RWPE1 (cell line): ENCODE measurements at regions not wholly inside any gene's neighbourhood (a gene's known extent, or its start where the extent isn't known, plus 50 kb on each side); places are given as distances from the start of the nearest gene placed in this dataset.

Experiments
- CTCF ChIA-PET: fragments of 350-600 bp; sonication (Branson Sonifier 250); formaldehyde crosslinking; extraction: SDS; loops from one replicate; lab custom pipeline; 2021; lab: Yijun Ruan, JAX
- POLR2A ChIA-PET: fragments of 400-600 bp; formaldehyde crosslinking; extraction: SDS; loops from one replicate; lab custom pipeline; 2020; ENCODE audit warnings: antibody characterized with exemption; ENCODE audit not compliant: low non-redundant PET; lab: Yijun Ruan, JAX
- DNase-seq: peaks from one replicate; pipeline ENCODE4 v3.0.0; 2012; ENCODE audit warnings: low spot score
- H3K27ac ChIP-seq: fragments of 450-650 bp; 2 replicates; pipeline ENCODE4 v1.5.1; 2017
- TF ChIP-seq, protein P1 (sequence below): fragments of 450-650 bp; conservative IDR thresholded peaks from 2 replicates; pipeline ENCODE4 v1.5.1; 2017; ENCODE audit warnings: low read depth, mild to moderate bottlenecking

DNA sequence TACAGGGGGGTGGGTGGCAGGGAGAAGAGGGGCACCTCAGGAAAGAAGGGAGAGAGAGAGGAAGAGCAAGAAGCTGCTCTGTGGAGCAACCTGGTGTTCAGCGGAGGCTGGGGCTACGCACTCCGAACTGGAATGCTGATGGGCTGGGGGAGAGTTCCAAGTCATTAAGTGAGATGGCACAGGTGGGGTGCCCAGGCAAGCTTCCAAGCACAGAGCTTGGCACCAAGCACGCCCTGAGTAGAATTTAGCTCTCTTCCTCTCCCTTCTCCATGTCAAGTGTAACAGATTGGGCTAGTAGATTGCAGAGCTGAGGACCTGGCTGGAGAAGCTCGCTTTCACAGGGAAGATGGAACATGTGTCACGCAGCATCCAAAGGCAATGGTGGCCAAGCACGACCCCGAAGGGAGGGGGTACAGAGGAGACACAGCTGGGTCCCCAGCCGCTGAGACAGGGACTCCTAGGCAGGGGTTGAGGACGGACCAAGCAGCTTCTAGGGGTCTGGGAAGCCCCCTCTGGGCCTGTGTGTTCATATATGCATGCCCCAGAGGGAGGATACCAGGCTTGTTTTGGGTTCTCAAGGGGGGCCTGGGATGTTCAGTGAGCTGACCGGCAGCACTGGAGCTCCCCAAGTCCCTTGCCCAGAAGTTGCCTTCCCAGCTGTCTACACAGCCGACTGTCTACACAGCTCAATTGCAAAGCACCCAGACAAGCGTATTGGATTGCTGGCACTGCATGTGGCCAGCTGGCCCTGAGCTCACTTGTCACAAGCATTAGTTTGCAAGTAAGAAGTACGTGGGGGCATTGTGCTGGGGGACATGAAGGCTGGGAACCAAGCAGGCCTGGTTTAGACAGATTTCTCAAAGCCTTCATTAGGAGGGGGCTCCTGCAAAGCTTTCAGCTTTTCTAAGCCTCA is 247.8 kb downstream of the ENGASE start:
- no peak overlapping the region for H3K27ac ChIP-seq
- ChIA-PET CTCF (no interaction called here), POLR2A (no interaction called here)
- TF ChIP-seq, protein P1, sequence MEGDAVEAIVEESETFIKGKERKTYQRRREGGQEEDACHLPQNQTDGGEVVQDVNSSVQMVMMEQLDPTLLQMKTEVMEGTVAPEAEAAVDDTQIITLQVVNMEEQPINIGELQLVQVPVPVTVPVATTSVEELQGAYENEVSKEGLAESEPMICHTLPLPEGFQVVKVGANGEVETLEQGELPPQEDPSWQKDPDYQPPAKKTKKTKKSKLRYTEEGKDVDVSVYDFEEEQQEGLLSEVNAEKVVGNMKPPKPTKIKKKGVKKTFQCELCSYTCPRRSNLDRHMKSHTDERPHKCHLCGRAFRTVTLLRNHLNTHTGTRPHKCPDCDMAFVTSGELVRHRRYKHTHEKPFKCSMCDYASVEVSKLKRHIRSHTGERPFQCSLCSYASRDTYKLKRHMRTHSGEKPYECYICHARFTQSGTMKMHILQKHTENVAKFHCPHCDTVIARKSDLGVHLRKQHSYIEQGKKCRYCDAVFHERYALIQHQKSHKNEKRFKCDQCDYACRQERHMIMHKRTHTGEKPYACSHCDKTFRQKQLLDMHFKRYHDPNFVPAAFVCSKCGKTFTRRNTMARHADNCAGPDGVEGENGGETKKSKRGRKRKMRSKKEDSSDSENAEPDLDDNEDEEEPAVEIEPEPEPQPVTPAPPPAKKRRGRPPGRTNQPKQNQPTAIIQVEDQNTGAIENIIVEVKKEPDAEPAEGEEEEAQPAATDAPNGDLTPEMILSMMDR, result no peak
- no peak for DNase-seq

DNA sequence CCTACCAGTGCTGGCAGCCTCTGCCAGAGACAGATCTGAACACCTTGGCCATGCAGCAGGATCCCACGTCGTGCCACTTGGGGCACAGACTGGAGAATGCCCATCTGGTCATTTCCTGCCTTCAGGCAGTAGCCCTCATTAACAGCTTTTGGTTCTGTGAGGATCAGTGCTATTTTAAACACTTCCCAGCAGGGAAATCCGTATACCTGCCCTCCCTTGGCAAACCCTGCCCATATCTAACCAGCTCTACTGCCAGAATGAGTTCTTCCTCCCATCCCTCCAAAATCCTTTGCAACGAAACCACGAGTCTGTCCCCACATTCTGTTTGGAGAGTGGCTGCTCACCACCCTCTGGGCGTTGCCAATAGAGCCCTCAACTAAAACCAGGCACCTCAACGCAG is 245.7 kb downstream of the ENGASE start:
- POLR2A ChIA-PET, result no interaction called here
- DNase-seq, result no peak
- CTCF ChIA-PET, result no interaction called here

DNA sequence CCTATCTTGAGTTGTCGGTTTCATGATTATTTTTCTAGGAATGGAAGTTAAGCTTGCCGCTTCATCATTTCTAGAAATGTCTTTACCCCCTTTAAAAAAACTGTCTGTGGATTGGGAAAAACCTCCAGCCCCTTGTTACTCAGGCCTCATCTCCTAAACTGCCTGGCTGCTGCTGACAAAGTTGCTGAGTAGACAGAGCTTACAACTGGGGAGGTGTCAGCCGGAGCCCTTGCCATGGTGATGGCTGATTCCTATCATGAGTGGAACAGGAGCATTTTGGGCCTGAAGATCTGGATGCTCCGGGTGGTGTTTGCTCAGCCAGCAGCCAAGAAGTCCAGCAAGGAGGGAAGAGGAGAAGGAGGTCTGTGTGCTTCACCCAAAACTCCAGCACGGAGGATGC is 243.3 kb downstream of the ENGASE start:
- TF ChIP-seq, protein P1, result no peak

More for the DNA sequence above, 245.7 kb downstream of the ENGASE start:
- no peak overlapping the region for H3K27ac ChIP-seq
- TF ChIP-seq, protein P1, result no peak

DNA sequence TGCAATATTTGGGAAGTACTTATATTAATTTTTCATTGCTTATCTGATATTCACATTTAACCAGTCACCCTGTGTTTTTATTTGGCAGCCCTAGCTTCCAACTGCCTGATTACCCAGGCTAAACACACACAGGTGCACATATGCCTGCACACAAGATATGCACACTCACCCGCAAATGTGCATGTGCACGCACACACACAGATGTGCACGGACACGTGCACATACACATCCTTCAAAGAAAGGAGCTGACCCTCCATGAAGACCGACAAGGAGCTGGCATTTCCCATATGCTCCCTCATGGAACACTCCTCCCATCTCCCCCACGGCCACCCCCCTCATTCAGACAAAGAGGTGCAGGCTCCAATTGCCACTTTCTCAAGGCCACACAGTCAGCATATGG is 242.2 kb downstream of the ENGASE start:
- ChIA-PET POLR2A (no interaction called here), CTCF (no interaction called here)
- no peak overlapping the region for H3K27ac ChIP-seq
- TF ChIP-seq, protein P1, result no peak
- DNase-seq, result no peak

More for the DNA sequence above, 243.3 kb downstream of the ENGASE start:
- CTCF ChIA-PET, result interaction anchor here (0.6 kb wide), 1 partner anchor 15 kb away, joined by 3 read pairs; no protein-coding TSS in a partner anchor
- H3K27ac ChIP-seq, result no peak overlapping the region
- no peak for DNase-seq
- POLR2A ChIA-PET, result no interaction called here

DNA sequence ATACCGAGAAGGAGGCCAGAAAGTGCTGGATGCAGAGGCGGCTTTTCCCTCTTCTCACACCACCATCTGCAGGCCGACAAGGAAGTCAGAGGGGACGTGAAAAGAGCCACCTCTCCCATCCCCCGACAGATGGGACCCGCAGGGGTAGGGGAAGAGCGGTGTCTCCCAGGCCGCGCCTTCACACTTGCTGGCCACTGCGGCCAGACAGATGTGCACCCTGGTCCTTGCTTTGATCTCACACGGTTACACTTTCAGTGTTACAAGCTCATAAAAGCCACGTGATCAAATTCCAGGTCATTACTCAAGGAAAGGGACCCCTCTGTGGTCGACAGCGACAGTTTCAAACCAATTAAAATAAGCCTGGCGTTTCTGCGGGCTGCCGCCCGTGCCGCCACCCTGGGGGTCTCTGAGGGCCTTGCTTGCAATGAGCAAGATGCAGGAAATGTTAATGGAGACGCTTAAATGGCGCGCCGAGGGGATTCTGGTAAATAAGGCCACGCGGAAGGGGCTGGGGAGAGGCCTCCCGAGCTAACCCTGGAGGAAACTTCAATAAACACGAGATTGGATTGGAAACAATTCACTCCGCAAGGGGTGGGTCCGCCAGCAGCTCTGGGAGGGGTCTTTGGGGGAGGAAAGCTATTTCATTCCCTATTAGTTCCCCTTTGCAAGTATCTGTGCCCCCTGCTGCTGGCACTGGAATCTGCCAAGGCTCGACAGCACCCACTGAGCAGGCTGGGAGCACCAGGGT is 240.9 kb downstream of the ENGASE start:
- DNase-seq, result no peak
- no peak overlapping the region for H3K27ac ChIP-seq
- TF ChIP-seq, protein P1, result no peak
- CTCF ChIA-PET, result interaction anchor here (0.6 to 0.7 kb wide), 2 partner anchors 20 to 121 kb away, joined by 3 read pairs; no protein-coding TSS in a partner anchor
- POLR2A ChIA-PET, result no interaction called here

DNA sequence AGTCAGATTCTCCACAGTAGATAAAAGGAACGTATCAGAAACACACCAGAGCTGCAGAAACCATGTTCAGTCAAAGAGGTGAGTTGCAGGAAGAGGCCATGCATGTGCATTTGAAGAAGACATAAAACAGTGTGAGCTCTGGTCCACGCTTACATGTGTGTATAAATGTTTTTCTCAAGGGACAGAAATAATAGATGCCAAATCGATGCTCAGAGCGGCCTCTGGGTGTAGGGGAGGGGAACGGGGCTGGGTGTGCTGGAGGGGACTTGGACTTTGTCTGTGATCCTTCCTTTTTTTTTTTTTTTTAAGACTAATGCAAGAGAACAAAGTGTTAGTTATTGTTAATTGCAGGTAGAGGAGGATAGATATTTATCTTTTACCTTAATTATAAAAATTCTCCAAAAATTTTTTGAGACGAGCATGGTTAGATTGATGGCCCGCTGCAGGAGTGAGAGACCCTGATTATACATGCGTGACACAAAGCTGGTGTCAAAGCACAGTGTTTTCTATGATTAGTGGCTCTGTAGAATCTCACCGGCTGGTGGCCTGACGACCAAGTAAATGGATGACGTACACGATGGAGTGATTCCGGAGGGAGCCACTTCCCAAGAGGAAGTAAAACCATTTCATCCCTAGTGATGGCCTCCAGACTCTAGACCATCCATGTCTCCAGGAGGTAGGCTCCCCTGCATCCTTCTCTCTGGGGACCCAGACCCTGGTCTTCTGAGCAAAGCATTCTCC is 240.2 kb downstream of the ENGASE start:
- POLR2A ChIA-PET, result no interaction called here
- TF ChIP-seq, protein P1, result no peak
- CTCF ChIA-PET, result interaction anchor here (0.6 to 0.7 kb wide), 2 partner anchors 122 to 298 kb away, joined by 3 read pairs; no protein-coding TSS in a partner anchor
- H3K27ac ChIP-seq, result no peak overlapping the region
- no peak for DNase-seq
